ENCODE measurements at regions not wholly inside any gene's neighbourhood (a gene's known extent, or its start where the extent isn't known, plus 50 kb on each side); places are given as distances from the start of the nearest gene placed in this dataset.

DNA sequence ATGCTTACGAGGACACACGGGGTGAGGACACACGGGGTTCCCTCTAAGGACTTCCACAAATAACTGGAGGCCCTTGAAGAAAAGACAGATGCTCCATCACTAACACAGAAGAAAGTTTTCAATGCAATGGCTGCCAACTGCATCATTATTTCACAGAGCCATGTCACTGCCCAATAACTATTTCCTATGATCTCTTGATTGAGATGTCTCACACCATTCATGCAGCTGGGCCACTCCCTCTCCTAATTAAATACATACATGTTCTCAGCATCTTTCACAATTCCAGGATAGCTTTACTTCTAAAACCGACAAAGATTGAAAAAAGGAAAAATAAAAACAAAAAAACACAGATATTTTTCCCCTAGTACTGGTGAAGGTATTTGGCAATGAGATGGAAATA lies 650.8 kb downstream of the SEMA5A start:
- Histone ChIP-seq H3K9ac (ENCODE audit: low read length) (no peak overlapping the region), H3K36me3 (ENCODE audit: insufficient read depth, low read length) (no peaks in the 10 kb centered on the region), H4K20me1 (ENCODE audit: insufficient read depth) (no peaks in the 10 kb centered on the region), H3K79me2 (replicated peaks; ENCODE audit: insufficient read depth, low read length) (no peaks in the 10 kb centered on the region), H3F3A (ENCODE audit: insufficient read depth, low read length, poor library complexity, severe bottlenecking) (no peaks in the 10 kb centered on the region), H3K27ac (ENCODE audit: low read length) (no peak overlapping the region), H3K4me2 (ENCODE audit: low read length) (no peak overlapping the region), H2AFZ (ENCODE audit: low read depth, low read length) (no peak overlapping the region), H3K9me3 (ENCODE audit: low read length) (no peaks in the 10 kb centered on the region), H3K9me2 (ENCODE audit: insufficient read depth, low read length) (no peaks in the 10 kb centered on the region), H3K4me3 (ENCODE audit: low read length) (no peak overlapping the region), H3K27me3 (ENCODE audit: insufficient read depth, low read depth, low read length) (no peaks in the 10 kb centered on the region)
- TF ChIP-seq MXI1 (conservative IDR thresholded peaks at IDR 0.05; ENCODE audit: poor library complexity, severe bottlenecking) = no peak
- TF ChIP-seq POLR2AphosphoS5 (IDR thresholded peaks at IDR 0.05) = no peak
- no peak for TF ChIP-seq TAF1 (IDR thresholded peaks at IDR 0.05; ENCODE audit: low read depth)
- TF ChIP-seq EP300 (conservative IDR thresholded peaks at IDR 0.05; ENCODE audit: poor library complexity, severe bottlenecking) = no peak
- TF ChIP-seq RAD21 (conservative IDR thresholded peaks at IDR 0.05) = no peak
- no peak for TF ChIP-seq SMC3 (conservative IDR thresholded peaks at IDR 0.05; ENCODE audit: poor library complexity)
- TF ChIP-seq EZH2 (IDR thresholded peaks at IDR 0.05; ENCODE audit: borderline replicate concordance, insufficient read depth, low read length, poor library complexity, severe bottlenecking) = no peak
- TF ChIP-seq, protein P1, sequence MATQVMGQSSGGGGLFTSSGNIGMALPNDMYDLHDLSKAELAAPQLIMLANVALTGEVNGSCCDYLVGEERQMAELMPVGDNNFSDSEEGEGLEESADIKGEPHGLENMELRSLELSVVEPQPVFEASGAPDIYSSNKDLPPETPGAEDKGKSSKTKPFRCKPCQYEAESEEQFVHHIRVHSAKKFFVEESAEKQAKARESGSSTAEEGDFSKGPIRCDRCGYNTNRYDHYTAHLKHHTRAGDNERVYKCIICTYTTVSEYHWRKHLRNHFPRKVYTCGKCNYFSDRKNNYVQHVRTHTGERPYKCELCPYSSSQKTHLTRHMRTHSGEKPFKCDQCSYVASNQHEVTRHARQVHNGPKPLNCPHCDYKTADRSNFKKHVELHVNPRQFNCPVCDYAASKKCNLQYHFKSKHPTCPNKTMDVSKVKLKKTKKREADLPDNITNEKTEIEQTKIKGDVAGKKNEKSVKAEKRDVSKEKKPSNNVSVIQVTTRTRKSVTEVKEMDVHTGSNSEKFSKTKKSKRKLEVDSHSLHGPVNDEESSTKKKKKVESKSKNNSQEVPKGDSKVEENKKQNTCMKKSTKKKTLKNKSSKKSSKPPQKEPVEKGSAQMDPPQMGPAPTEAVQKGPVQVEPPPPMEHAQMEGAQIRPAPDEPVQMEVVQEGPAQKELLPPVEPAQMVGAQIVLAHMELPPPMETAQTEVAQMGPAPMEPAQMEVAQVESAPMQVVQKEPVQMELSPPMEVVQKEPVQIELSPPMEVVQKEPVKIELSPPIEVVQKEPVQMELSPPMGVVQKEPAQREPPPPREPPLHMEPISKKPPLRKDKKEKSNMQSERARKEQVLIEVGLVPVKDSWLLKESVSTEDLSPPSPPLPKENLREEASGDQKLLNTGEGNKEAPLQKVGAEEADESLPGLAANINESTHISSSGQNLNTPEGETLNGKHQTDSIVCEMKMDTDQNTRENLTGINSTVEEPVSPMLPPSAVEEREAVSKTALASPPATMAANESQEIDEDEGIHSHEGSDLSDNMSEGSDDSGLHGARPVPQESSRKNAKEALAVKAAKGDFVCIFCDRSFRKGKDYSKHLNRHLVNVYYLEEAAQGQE (IDR thresholded peaks at IDR 0.05; ENCODE audit: borderline replicate concordance) = no peak
- no peak for TF ChIP-seq CTCF (IDR thresholded peaks at IDR 0.05; ENCODE audit: poor library complexity, severe bottlenecking)

- no peaks in the 10 kb centered on the region for H3K9me2 ChIP-seq (ENCODE audit: insufficient read depth, low read length)
- no peaks in the 10 kb centered on the region for H3K9me3 ChIP-seq (ENCODE audit: low read length)
- H3F3A ChIP-seq (ENCODE audit: insufficient read depth, low read length, poor library complexity, severe bottlenecking) = no peaks in the 10 kb centered on the region
- H3K4me3 ChIP-seq (ENCODE audit: low read length) = no peak overlapping the region
- TF ChIP-seq RAD21 (conservative IDR thresholded peaks at IDR 0.05) (no peak), POLR2AphosphoS5 (IDR thresholded peaks at IDR 0.05) (no peak)
- H3K36me3 ChIP-seq (ENCODE audit: insufficient read depth, low read length) = no peaks in the 10 kb centered on the region
- no peak overlapping the region for H3K4me2 ChIP-seq (ENCODE audit: low read length)
- H3K27ac ChIP-seq (ENCODE audit: low read length) = no peak overlapping the region
- H4K20me1 ChIP-seq (ENCODE audit: insufficient read depth) = no peaks in the 10 kb centered on the region
- no peak overlapping the region for H2AFZ ChIP-seq (ENCODE audit: low read depth, low read length)
- H3K9ac ChIP-seq (ENCODE audit: low read length) = no peak overlapping the region
- no peaks in the 10 kb centered on the region for H3K79me2 ChIP-seq (replicated peaks; ENCODE audit: insufficient read depth, low read length)
- H3K27me3 ChIP-seq (ENCODE audit: insufficient read depth, low read depth, low read length) = no peaks in the 10 kb centered on the region
Measured at GRCh38 chr5:8895599-8895998, 650.3 kb downstream of the SEMA5A start.

DNA sequence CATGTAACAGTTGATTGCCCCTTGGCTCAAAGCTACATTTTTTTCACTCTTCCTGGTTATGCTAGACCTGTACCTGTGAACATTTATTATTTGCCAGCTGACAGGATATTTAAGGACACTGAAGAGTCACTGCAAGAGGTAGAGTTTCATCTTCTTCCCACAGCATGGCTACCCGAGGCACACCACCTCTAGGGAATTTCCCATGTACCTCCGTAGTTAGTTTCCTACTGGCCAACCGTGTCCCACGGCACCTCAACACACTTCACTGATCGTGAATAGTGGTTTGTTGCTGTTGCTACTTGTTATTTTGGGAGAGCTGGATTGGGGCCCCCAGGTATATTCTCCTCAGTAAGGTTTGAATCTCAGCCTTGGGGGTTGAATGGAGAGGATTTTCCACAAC lies 648.6 kb downstream of the SEMA5A start:
- Histone ChIP-seq H4K20me1 (ENCODE audit: insufficient read depth) (no peaks in the 10 kb centered on the region), H3K9ac (ENCODE audit: low read length) (no peak overlapping the region), H3K36me3 (ENCODE audit: insufficient read depth, low read length) (no peaks in the 10 kb centered on the region), H3K27ac (ENCODE audit: low read length) (no peak overlapping the region), H3K9me2 (ENCODE audit: insufficient read depth, low read length) (no peaks in the 10 kb centered on the region), H3K9me3 (ENCODE audit: low read length) (no peaks in the 10 kb centered on the region), H2AFZ (ENCODE audit: low read depth, low read length) (no peak overlapping the region), H3K27me3 (ENCODE audit: insufficient read depth, low read depth, low read length) (no peaks in the 10 kb centered on the region), H3F3A (ENCODE audit: insufficient read depth, low read length, poor library complexity, severe bottlenecking) (no peaks in the 10 kb centered on the region), H3K4me3 (ENCODE audit: low read length) (no peak overlapping the region), H3K79me2 (replicated peaks; ENCODE audit: insufficient read depth, low read length) (no peaks in the 10 kb centered on the region), H3K4me2 (ENCODE audit: low read length) (no peak overlapping the region)
- TF ChIP-seq EP300 (conservative IDR thresholded peaks at IDR 0.05; ENCODE audit: poor library complexity, severe bottlenecking) (no peak), TAF1 (IDR thresholded peaks at IDR 0.05; ENCODE audit: low read depth) (no peak), MXI1 (conservative IDR thresholded peaks at IDR 0.05; ENCODE audit: poor library complexity, severe bottlenecking) (no peak), RAD21 (conservative IDR thresholded peaks at IDR 0.05) (no peak), POLR2AphosphoS5 (IDR thresholded peaks at IDR 0.05) (no peak), CTCF (IDR thresholded peaks at IDR 0.05; ENCODE audit: poor library complexity, severe bottlenecking) (no peak)
- TF ChIP-seq, protein P1 (IDR thresholded peaks at IDR 0.05; ENCODE audit: borderline replicate concordance) = no peak

Measured in neural cell (in vitro differentiated cells).